KMS-11 (cell line): ENCODE measurements at regions not wholly inside any gene's neighbourhood (a gene's known extent, or its start where the extent isn't known, plus 50 kb on each side); places are given as distances from the start of the nearest gene placed in this dataset.

Experiments
- H2AFZ ChIP-seq: fragments of 200-600 bp; sonication (generic); 2 replicates; pipeline ENCODE4 v1.6.1; 2016; ENCODE audit warnings: antibody characterized with exemption, mixed run types, low read depth
- H3K27ac ChIP-seq: fragments of 200-600 bp; sonication (generic); 2 replicates; pipeline ENCODE4 v1.6.1; 2016; ENCODE audit warnings: mild to moderate bottlenecking, mixed run types
- H3K27me3 ChIP-seq: fragments of 200-600 bp; sonication (generic); 2 replicates; pipeline ENCODE4 v1.6.1; 2017; ENCODE audit warnings: mild to moderate bottlenecking, low read depth, mixed run types, moderate library complexity; ENCODE audit not compliant: insufficient read depth
- H3K36me3 ChIP-seq: fragments of 200-600 bp; sonication (generic); 2 replicates; pipeline ENCODE4 v1.6.1; 2017; ENCODE audit warnings: mild to moderate bottlenecking, mixed run types; ENCODE audit not compliant: insufficient read depth
- H3K4me1 ChIP-seq: fragments of 200-600 bp; sonication (generic); 2 replicates; pipeline ENCODE4 v1.6.1; 2016; ENCODE audit warnings: mild to moderate bottlenecking, low read depth, mixed run types; ENCODE audit not compliant: poor library complexity, severe bottlenecking
- H3K4me2 ChIP-seq: fragments of 200-600 bp; sonication (generic); 2 replicates; pipeline ENCODE4 v1.7.0; 2016; ENCODE audit warnings: mild to moderate bottlenecking, mixed run types
- H3K4me3 ChIP-seq: fragments of 200-600 bp; sonication (generic); IDR thresholded peaks from 2 replicates; pipeline ENCODE4 v1.6.1; 2017; ENCODE audit warnings: low read depth, low read length, mixed read lengths; ENCODE audit not compliant: insufficient read depth
- H3K79me2 ChIP-seq: fragments of 200-600 bp; sonication (generic); 2 replicates; pipeline ENCODE4 v1.6.1; 2016; ENCODE audit warnings: low read depth, mixed run types; ENCODE audit not compliant: insufficient read depth
- H3K9ac ChIP-seq: fragments of 200-600 bp; sonication (generic); 2 replicates; pipeline ENCODE4 v1.6.1; 2016; ENCODE audit warnings: mild to moderate bottlenecking, mixed run types
- H4K20me1 ChIP-seq: fragments of 200-600 bp; sonication (generic); 2 replicates; pipeline ENCODE4 v1.6.1; 2016; ENCODE audit warnings: mild to moderate bottlenecking, mixed run types; ENCODE audit not compliant: insufficient read depth
- TF ChIP-seq, protein P1 (sequence below): fragments of 200-600 bp; sonication (generic); conservative IDR thresholded peaks from 2 replicates; pipeline ENCODE4 v1.6.1; 2017; ENCODE audit warnings: low read depth, mild to moderate bottlenecking, antibody characterized with exemption, low read length, moderate library complexity, mixed read lengths

DNA sequence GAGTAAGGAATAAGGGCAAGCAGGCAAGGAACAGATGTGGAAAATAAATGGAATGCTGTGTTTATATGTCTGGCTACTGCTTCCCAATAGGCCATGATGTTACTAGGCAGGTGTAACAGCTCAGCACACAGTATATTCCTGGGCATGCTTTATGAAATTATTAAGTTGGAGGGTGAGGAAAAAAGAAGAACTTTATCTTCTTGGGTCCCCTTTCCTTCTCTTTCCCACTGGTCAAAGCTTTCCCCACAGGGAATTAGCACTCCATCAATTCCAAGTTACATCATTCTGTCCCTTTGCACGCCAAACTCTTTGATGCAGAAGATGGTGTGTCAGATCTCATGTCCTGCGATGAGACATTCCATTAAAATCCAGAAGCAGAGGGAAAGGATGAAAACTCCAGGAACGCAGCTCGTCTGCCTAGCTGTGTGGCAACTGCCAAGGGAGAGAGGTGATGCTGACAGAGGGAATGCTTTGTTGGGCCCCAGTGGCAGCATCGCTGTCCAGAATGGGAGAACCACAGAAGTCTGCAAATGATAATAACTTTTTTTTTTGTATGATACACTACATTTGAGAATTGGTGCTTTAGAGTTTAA is 447.3 kb upstream of the ARRDC3 start:
- no peak overlapping the region for H3K4me3 ChIP-seq
- H2AFZ ChIP-seq, result no peak overlapping the region
- H3K27me3 ChIP-seq, result no peaks in the 10 kb centered on the region
- no peaks in the 10 kb centered on the region for H3K4me1 ChIP-seq
- H3K36me3 ChIP-seq, result no peaks in the 10 kb centered on the region
- H3K9ac ChIP-seq, result no peak overlapping the region
- H3K4me2 ChIP-seq, result no peak overlapping the region
- H3K79me2 ChIP-seq, result no peaks in the 10 kb centered on the region
- no peaks in the 10 kb centered on the region for H4K20me1 ChIP-seq
- TF ChIP-seq, protein P1, sequence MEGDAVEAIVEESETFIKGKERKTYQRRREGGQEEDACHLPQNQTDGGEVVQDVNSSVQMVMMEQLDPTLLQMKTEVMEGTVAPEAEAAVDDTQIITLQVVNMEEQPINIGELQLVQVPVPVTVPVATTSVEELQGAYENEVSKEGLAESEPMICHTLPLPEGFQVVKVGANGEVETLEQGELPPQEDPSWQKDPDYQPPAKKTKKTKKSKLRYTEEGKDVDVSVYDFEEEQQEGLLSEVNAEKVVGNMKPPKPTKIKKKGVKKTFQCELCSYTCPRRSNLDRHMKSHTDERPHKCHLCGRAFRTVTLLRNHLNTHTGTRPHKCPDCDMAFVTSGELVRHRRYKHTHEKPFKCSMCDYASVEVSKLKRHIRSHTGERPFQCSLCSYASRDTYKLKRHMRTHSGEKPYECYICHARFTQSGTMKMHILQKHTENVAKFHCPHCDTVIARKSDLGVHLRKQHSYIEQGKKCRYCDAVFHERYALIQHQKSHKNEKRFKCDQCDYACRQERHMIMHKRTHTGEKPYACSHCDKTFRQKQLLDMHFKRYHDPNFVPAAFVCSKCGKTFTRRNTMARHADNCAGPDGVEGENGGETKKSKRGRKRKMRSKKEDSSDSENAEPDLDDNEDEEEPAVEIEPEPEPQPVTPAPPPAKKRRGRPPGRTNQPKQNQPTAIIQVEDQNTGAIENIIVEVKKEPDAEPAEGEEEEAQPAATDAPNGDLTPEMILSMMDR, result no peak
- no peak overlapping the region for H3K27ac ChIP-seq

DNA sequence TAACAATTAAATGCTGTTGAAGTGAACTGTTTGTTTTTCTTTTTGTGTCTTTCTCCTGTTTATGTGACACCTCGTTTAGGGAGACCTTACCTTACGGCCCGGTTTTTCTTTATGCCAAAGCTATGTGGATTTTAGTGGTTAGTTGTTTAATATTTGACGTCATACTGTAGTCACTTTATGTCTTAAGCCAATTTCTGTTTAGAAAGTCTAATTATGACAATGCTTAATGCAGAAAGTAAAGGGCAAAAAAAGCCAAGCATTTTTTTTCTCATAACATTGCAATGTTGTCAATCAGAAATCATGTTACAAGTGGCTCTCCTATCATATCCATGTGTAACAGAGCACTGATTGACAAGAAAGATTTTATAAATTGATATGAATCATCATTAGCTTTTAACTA is 442.5 kb upstream of the ARRDC3 start:
- Histone ChIP-seq H3K36me3 (no peaks in the 10 kb centered on the region), H3K27ac (no peak overlapping the region), H3K4me1 (no peaks in the 10 kb centered on the region), H3K4me3 (no peak overlapping the region), H2AFZ (no peak overlapping the region), H3K9ac (no peak overlapping the region), H3K4me2 (no peak overlapping the region), H3K79me2 (no peaks in the 10 kb centered on the region), H3K27me3 (no peaks in the 10 kb centered on the region), H4K20me1 (no peaks in the 10 kb centered on the region)
- TF ChIP-seq, protein P1, result no peak

DNA sequence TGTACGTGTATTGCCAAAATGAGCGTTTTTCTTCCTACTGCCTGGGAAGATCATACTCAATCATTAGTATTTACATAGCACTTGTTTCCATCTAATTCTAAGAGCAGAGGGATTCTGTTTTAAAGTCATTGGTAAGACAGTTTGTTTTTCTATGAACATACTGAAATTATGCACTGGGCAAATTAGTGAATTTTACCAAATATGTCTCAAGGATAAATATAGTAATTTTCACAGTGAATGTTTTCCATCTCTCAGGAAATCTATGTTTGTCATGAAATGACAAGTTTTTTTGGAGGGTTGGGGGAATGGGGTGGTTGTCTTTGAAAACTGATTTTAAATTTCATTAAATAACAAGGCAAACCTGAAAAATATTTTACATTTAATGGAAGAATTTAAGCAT is 441.3 kb upstream of the ARRDC3 start:
- Histone ChIP-seq H3K4me1 (no peaks in the 10 kb centered on the region), H3K4me2 (no peak overlapping the region), H3K36me3 (no peaks in the 10 kb centered on the region), H3K27ac (no peak overlapping the region), H3K27me3 (no peaks in the 10 kb centered on the region), H4K20me1 (no peaks in the 10 kb centered on the region), H3K79me2 (no peaks in the 10 kb centered on the region), H2AFZ (no peak overlapping the region), H3K9ac (no peak overlapping the region), H3K4me3 (no peak overlapping the region)
- TF ChIP-seq, protein P1, result no peak

DNA sequence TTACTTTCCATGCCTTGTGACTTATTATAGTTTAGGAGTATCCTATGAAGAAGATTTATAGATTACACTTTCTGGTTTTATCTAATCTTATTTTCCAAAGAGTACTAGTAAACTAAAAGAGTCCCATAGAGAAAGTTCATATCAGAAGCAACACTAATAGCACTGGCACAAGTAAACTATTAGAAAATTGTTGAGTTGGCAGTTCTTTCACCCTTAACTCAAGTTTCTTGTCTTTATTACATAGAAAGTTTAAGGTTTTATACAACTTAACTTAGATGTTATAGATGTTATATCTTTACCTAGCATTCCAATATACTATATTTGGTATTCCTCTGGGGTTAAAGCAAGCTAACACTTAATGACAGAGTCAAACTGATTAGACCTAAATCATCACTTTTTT is 437.8 kb upstream of the ARRDC3 start:
- Histone ChIP-seq H3K27me3 (no peaks in the 10 kb centered on the region), H4K20me1 (no peaks in the 10 kb centered on the region), H3K9ac (no peak overlapping the region), H3K4me3 (no peak overlapping the region), H3K27ac (no peak overlapping the region), H3K4me1 (no peaks in the 10 kb centered on the region), H3K36me3 (no peaks in the 10 kb centered on the region), H3K4me2 (no peak overlapping the region), H2AFZ (no peak overlapping the region), H3K79me2 (no peaks in the 10 kb centered on the region)
- TF ChIP-seq, protein P1, result no peak

DNA sequence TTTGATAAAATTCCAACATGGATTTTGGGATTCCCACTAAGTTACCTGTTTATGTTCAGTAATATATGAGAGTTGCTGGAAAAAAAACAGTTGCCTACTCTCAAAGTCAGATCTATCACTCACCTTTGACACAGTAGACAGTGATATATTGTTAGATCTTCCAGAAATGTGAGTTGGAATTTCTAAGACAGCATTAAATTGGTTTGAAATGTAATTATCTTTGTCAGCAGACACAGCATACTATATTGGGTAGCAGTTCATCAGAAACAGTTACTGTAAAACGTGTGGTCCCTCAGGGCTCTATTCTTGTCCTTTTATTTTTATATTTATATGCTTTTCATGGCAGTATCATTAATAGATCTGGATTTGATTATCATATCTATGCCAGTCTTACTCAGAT is 433.6 kb upstream of the ARRDC3 start:
- no peaks in the 10 kb centered on the region for H3K36me3 ChIP-seq
- no peaks in the 10 kb centered on the region for H3K79me2 ChIP-seq
- no peak overlapping the region for H3K27ac ChIP-seq
- no peak overlapping the region for H2AFZ ChIP-seq
- no peaks in the 10 kb centered on the region for H3K27me3 ChIP-seq
- no peak overlapping the region for H3K9ac ChIP-seq
- no peak overlapping the region for H3K4me2 ChIP-seq
- H4K20me1 ChIP-seq, result no peaks in the 10 kb centered on the region
- TF ChIP-seq, protein P1, result no peak
- no peak overlapping the region for H3K4me3 ChIP-seq
- no peaks in the 10 kb centered on the region for H3K4me1 ChIP-seq
